Activated T-cell treated with anti-CD3 and anti-CD28 coated beads for 4 hours (primary cell): ENCODE measurements at regions not wholly inside any gene's neighbourhood (a gene's known extent, or its start where the extent isn't known, plus 50 kb on each side); places are given as distances from the start of the nearest gene placed in this dataset.
A peak's percentile ranks its signal among the peaks of the same experiment; 100 is the strongest.

Experiments used
- DNase-seq: peaks from one replicate; pipeline ENCODE4 v3.0.0-alpha.2; 2020

DNA sequence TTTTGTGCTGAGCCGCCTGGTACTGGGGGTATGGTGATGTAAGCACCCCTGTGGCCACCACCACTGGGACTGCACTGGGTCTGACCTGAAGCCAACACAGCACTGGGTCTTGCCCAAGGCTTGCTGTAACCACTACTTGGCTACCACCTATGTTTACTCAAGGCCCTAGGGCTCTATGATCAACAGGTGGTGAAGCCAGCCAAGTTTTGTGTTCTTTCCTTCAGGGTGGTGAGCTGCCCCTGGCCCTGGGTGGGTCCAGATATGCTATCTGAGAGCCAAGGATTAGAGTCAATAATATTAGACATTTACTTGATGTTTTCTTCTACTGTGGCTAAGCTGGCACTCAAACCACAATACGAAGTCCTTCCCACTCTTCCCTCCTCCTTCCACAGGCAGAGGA, 55.1 kb upstream of the PAGE4 start:
- DNase-seq: no peak

DNA sequence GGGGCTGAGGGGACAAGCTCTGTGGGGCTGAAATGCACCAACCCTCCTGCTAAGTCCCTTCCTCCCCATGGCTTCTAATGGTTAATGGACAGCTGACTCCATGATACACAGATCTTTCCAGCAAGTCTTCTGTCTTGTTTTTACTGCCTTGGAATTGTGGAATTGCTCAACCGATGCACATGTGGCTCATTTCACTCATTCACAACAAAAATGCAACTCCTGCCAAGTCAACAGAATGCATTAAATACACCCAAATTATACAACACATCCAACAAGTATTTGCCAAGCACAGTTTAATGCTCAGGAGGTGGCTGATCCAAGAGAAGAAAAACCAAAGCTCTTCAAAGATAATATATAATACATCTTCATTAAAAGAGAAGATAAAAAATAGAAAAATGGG, 61.9 kb upstream of the PAGE4 start:
- DNase-seq: no peak

DNA sequence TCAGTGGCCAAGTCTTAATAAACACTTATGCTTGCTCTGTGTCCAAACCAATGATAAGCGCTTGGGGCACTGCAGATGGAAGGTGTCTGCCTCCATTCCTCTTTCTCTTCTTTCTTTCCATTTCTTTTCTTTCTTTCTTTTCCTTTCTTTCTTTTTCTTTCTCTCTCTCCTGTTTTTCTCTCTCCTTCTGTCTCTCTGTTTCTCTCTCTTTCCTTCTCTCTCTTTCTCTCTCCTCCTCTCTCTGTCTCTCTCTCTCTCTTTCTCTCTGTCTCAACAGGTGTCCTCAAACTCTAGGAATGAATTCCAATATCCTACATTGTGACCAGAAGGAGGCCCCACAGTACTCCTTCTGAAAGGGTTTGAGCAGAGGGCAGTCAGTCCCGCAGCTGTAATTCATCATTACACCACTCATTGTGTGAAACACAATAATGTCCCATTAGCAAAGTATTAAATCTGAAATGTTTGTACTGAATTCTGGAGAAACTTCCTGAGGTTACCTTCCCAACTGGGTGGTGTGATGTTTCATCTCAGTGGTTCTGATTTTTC, 66.5 kb upstream of the PAGE1 start:
- DNase-seq: no peak

DNA sequence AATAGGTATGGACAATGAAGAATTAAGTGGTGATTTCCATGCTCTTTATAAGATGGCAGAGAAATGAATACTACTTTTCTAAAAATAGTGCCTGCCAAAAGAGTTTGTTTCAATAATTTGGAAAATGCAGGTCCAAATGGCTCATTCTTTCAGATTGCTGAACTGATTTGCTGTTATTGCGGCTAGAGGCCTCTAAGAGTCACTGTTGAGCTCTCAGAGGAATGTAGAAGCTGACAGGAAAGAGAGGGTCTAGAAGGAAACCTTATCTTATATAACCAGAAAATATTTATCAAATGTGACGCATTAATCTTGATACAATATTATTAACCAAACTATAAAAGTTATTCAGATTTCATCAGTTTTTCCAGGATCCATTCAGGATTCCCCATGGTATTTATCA, 65.7 kb upstream of the PAGE1 start:
- no peak for DNase-seq

- DNase-seq: no peak
These were observed 64.6 kb upstream of the PAGE1 start for GRCh38 chrX:49760290-49760890.

DNA sequence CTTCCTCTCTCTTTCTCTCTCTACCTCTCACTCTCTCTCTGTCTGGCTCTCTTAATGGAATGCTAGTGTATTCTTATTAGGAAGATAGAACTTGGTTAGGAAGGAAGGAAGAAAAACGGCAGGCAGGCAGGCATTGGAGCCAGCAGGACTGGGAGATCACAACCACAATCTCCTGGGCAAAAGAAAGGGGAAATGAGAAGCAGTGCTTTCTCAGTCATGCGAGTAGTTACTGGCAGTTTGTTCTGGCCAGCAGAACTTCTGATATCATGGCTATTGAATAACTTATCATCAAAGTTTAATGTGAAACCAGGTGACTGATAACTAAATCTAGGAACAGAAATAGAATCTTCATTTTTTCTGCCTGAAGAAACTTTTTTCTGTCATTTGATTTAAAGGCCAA, 60.9 kb upstream of the PAGE1 start:
- DNase-seq: no peak

DNA sequence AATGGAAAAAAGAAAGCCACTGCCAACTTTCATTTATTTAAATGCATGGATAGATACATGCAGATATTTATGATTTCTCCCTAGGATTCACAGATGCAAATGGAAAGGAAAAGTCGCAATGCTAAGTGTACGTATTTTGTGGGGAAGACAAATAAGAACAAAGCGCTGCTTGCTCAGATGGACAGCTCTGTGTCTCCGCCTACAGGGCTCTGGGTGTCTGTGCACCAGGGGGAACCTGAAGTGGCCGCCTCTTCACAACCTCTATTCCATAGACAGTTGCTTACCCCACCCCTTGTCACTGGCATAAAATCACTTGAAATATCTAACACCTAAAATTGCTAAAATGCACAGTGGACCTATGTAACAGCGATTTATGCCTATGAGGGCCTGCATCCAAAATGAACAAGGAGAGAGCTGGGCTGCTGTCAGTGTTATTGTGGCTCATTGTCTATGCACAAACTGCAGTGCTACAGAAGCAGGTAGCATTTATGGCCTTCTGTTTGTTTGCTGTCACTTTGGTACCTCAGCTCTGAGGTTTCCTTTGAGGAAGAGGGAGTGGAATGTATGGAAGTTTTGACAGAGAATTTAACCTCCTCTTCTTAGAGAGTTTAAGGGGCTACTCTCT, 58.6 kb upstream of the PAGE1 start:
- DNase-seq: peak; percentile 12

DNA sequence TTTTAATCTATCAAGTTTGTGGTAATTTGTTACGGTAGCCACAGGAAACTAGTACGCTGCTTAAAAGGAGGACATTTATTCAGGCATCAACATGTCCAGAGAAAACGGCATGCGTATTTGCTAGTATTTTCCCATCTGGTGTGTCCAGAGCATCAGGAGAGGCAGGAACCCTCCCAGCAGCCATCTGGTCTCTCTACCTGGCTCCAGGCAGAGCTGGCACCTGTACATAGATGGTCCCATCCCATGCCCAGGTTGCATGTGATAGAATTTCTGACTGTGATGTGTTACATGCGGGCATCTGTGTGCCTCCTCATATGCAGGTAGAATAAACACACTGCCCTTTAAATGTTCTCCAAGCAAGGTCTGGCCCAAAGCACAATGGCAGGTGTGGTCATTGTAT, 57.9 kb upstream of the PAGE1 start:
- no peak for DNase-seq

- no peak for DNase-seq
These were observed 52.6 kb upstream of the PAGE1 start for GRCh38 chrX:49748211-49748956.

GRCh38 chrX:49746306-49746705, 50.5 kb upstream of the PAGE1 start:
- no peak for DNase-seq
